Colonic mucosa (tissue), 4 donors: ENCODE measurements at regions not wholly inside any gene's neighbourhood (a gene's known extent, or its start where the extent isn't known, plus 50 kb on each side); places are given as distances from the start of the nearest gene placed in this dataset.

ENCODE experiments used
- DNase-seq: peaks from one replicate; pipeline ENCODE4 v3.0.0-alpha.2; 2020
- H3K27ac ChIP-seq: fragments of 200-600 bp; one replicate; pipeline ENCODE4 v1.8.0; 2021
- H3K27me3 ChIP-seq: fragments of 200-600 bp; one replicate; pipeline ENCODE4 v1.8.0; 2021
- H3K36me3 ChIP-seq: fragments of 200-600 bp; one replicate; pipeline ENCODE4 v1.8.0; 2021
- H3K4me1 ChIP-seq: fragments of 200-600 bp; one replicate; pipeline ENCODE4 v1.8.0; 2021; ENCODE audit warnings: mild to moderate bottlenecking
- H3K4me3 ChIP-seq: fragments of 200-600 bp; one replicate; pipeline ENCODE4 v1.8.0; 2021
- H3K9ac ChIP-seq, 2 donors: one replicate each; pipeline ENCODE4 v1.7.0; 2013; ENCODE audit warnings: control low read depth in 2 of 2, low read depth in 2 of 2, low read length in 2 of 2
- H3K9me3 ChIP-seq: fragments of 200-600 bp; one replicate; pipeline ENCODE4 v1.8.0; 2021
- intact Hi-C: fragments of 100-400 bp; cut with DNase I; formaldehyde crosslinking; loops from one replicate; pipeline ENCODE4 v1.14.1; 2022
- TF ChIP-seq, protein P1 (sequence below): fragments of 200-600 bp; IDR thresholded peaks from one replicate; pipeline ENCODE4 v1.8.0; 2022; ENCODE audit warnings: antibody characterized with exemption, mild to moderate bottlenecking
- donor health status: healthy.
- donor health status: DM: no; HTN: no; CAD: no.
- donor health status: DM: no; HTN: no; CAD: no.

DNA sequence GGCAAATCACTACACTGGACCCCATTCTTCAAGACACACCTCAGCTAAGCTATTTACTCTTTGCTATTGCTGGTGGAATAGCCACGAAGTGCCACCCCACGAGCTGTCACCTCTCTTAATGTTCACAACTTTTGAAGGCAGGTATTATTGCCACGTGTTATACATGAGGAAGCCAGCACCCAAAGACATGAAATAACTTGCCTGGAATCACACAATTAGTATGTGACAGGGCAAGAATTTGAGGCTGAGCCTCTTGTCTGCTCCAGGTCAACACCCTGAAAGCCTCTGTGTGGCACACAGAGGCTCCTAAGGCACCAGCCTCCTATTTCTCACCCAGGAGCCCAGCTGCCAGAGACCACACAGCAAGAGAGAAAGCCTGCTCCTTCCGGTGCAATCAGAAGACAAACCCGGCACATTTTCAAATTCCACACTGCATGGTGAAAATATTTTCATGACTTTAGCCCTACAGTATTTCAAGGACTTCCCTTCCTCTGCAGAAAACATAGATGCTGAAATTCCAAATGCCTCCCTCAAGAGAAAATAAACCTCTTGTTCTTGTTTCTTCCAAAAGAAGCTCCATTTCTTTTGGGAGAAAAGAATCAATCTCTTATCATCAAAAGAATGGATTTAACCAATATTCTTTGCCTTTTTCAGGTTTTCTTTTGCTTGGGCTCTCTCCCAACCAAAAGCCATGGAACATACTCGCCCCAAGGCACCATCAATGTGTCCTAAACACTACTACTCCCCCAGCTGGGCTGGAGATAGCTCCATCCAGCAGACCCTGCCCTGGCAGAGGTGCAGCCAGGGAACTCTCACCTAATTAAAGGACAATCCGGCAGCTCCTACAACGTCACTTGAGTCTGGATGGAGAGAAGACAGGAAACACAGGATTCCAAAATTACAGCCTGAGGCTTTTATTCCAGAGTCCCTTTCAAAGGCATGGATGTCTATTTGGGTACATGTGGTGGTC lies 84.7 kb upstream of the THBS1 start:
- intact Hi-C loops, result no loop called here
- H3K27ac ChIP-seq, result no peak overlapping the region
- H3K4me3 ChIP-seq, result no peak overlapping the region
- no peaks in the 10 kb centered on the region for H3K4me1 ChIP-seq
- no peaks in the 10 kb centered on the region for H3K9me3 ChIP-seq
- TF ChIP-seq, protein P1, sequence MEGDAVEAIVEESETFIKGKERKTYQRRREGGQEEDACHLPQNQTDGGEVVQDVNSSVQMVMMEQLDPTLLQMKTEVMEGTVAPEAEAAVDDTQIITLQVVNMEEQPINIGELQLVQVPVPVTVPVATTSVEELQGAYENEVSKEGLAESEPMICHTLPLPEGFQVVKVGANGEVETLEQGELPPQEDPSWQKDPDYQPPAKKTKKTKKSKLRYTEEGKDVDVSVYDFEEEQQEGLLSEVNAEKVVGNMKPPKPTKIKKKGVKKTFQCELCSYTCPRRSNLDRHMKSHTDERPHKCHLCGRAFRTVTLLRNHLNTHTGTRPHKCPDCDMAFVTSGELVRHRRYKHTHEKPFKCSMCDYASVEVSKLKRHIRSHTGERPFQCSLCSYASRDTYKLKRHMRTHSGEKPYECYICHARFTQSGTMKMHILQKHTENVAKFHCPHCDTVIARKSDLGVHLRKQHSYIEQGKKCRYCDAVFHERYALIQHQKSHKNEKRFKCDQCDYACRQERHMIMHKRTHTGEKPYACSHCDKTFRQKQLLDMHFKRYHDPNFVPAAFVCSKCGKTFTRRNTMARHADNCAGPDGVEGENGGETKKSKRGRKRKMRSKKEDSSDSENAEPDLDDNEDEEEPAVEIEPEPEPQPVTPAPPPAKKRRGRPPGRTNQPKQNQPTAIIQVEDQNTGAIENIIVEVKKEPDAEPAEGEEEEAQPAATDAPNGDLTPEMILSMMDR, result no peak
- no peak overlapping the region for H3K9ac ChIP-seq
- DNase-seq, result no peak
- no peaks in the 10 kb centered on the region for H3K27me3 ChIP-seq
- H3K36me3 ChIP-seq, result no peaks in the 10 kb centered on the region

DNA sequence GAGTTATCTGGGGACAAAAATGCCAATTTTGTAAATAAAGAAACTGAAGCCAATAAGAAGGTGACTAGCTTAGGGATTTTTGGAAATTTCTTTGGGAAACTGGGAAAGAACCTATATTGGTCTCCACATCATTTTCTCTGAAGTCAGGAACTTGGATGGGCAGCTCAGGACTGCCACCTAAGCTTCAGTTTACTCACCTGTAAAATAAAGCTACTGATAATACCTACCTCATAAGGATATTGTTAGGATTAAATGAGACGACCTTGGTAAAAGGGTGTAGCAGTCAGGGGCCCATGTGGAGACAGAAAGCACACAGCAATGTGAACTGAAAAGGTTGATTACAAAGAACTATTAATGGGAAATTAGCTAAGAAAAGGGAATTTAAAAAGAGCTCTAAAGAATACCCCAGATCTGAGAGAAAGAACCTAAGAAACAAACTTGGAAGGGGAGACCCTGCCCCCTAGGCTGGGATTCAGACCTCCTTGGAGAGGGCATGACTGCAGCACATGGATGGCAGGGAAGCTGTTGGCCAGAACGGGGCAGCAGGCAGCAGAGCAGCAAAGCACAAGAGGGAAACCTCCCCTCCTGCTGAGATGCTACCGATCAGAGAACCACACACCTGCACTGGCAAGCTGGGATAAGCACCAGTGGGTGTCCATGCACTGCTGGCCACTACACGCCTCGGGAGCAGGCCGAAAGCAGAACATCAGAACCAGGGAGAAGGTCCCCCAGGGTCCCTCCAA lies 83.7 kb upstream of the THBS1 start:
- H3K9ac ChIP-seq, result no peak overlapping the region
- intact Hi-C loops, result no loop called here
- H3K27ac ChIP-seq, result no peak overlapping the region
- H3K4me1 ChIP-seq, result no peaks in the 10 kb centered on the region
- no peak for DNase-seq
- TF ChIP-seq, protein P1, result no peak
- no peaks in the 10 kb centered on the region for H3K27me3 ChIP-seq
- H3K36me3 ChIP-seq, result no peaks in the 10 kb centered on the region
- H3K4me3 ChIP-seq, result no peak overlapping the region
- no peaks in the 10 kb centered on the region for H3K9me3 ChIP-seq

DNA sequence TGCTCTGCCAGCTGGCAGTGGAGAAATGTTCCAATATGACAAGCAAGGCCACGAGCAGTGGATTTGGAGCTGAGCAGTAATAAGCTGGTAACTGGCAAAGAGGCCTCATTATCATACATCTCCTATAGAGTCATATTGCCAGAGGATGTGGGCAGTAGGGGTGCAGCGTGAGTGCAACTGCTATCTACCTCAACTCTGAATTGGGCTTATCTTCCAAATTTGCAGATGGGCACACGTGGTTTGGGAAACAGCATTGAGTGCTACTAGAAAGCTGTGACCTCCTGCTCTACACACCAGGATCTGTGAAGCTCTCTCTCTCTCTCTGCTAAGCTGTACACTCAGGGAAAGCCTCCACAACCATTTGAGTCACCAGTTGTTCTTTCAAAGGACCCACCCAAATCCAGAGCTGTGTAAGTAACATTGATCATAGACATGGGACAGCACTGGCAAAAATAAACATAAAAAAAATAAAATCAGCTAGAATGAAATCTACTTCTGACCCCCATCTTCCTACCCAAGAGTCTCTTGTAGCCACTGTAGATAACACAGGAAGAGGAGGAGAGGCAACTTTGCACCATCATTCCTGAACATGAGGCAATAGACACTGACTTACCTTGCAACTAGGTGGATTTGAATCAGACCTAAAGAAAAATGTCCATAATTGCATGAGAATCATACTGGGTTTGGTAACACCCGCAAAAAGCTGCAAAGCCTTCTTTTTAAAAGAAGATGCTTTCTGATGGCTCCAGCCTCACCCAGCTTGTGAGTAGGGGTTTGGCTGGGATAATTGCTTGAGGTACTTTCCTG lies 82.9 kb upstream of the THBS1 start:
- H3K27me3 ChIP-seq, result no peaks in the 10 kb centered on the region
- H3K27ac ChIP-seq, result no peak overlapping the region
- DNase-seq, result no peak
- intact Hi-C loops, result no loop called here
- H3K9me3 ChIP-seq, result no peaks in the 10 kb centered on the region
- TF ChIP-seq, protein P1, result no peak
- H3K4me1 ChIP-seq, result no peaks in the 10 kb centered on the region
- no peak overlapping the region for H3K4me3 ChIP-seq
- H3K9ac ChIP-seq, result no peak overlapping the region
- H3K36me3 ChIP-seq, result no peaks in the 10 kb centered on the region

DNA sequence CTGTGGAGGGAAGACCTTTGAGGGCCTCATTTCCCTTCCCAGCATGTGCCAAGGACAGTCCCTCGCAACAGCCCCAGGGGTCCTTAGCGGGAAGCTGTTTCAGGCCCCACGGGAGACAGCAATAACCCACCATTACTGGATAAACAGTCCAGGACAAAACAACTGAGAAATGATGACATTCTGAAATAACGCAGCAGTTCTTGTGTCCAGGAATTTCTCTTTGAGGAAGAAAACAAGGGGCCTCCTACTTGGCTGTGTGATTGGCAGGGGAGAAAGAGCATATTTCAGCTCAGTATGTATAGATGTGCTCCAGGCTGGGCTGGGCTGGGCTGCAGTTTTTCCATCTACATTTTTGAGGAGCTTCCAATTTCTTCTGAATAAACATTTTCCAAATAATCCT lies 82.2 kb upstream of the THBS1 start:
- H3K36me3 ChIP-seq, result no peaks in the 10 kb centered on the region
- no peaks in the 10 kb centered on the region for H3K27me3 ChIP-seq
- no peak overlapping the region for H3K27ac ChIP-seq
- H3K9ac ChIP-seq, result no peak overlapping the region
- intact Hi-C loops, result no loop called here
- no peak for DNase-seq
- no peaks in the 10 kb centered on the region for H3K9me3 ChIP-seq
- H3K4me1 ChIP-seq, result no peaks in the 10 kb centered on the region
- no peak overlapping the region for H3K4me3 ChIP-seq
- TF ChIP-seq, protein P1, result no peak

DNA sequence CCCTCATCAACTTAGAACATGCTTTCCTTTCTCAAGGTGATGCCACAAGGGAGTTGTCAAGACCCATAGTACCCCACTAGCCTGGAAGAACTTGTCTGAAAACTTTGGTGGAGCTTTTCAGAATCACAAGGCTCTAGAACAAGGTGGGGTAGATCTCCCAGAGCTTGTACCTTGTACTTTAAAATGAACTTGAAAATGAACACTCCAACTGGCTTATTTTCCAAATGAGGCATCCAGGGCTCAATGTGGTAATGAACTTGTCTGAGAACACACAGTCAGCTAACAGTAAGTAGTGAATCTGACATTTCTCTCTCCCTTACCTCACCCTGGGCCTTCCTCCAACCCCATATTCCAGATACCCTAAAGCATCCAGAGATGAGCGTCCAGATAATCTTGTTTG lies 81.8 kb upstream of the THBS1 start:
- no peaks in the 10 kb centered on the region for H3K9me3 ChIP-seq
- no peak overlapping the region for H3K4me3 ChIP-seq
- H3K4me1 ChIP-seq, result no peaks in the 10 kb centered on the region
- DNase-seq, result no peak
- H3K36me3 ChIP-seq, result no peaks in the 10 kb centered on the region
- H3K27me3 ChIP-seq, result no peaks in the 10 kb centered on the region
- TF ChIP-seq, protein P1, result no peak
- H3K9ac ChIP-seq, result no peak overlapping the region
- no peak overlapping the region for H3K27ac ChIP-seq
- intact Hi-C loops, result no loop called here
